ENCODE measurements at regions not wholly inside any gene's neighbourhood (a gene's known extent, or its start where the extent isn't known, plus 50 kb on each side); places are given as distances from the start of the nearest gene placed in this dataset.

DNA sequence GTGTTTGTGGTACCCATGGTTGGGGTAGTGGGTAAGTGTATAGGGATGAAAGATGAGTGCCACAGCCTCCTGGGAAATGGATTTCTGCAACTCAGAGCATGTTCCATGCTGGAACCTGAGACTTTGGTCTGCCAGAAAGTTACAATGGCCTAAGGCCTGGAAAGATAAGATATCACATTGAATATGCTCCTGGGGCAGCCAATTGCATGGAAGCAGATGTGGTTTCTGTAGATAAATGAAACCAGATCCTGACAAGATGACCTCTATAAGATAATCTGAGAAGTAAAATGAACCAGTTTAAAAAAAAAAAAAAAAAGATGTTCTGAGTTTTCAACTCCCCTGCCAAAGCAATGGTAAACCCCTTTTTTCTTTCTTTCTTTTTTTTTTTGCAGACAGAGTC is 91.4 kb upstream of the NCK2 start (continued):
- TF ChIP-seq PHF8 (conservative IDR thresholded peaks at IDR 0.05; ENCODE audit: low read depth, low read length) (no peak), E2F6 (IDR thresholded peaks at IDR 0.05) (no peak), KDM1A (IDR thresholded peaks at IDR 0.05; ENCODE audit: borderline replicate concordance, low read length) (no peak), CHD1 (IDR thresholded peaks at IDR 0.05; ENCODE audit: low read depth, low read length) (no peak), SIX5 (IDR thresholded peaks at IDR 0.05; ENCODE audit: low read depth, low read length) (no peak)
